H9 (cell line): ENCODE measurements at regions not wholly inside any gene's neighbourhood (a gene's known extent, or its start where the extent isn't known, plus 50 kb on each side); places are given as distances from the start of the nearest gene placed in this dataset.

Experiments
- DNase-seq: peaks from one replicate; pipeline ENCODE4 v3.0.0-alpha.2; 2017
- H2AFZ ChIP-seq: one replicate; pipeline ENCODE4 v1.6.1; 2013; ENCODE audit warnings: mild to moderate bottlenecking, low read length, control low read depth, moderate library complexity
- H2AK5ac ChIP-seq: 2 replicates; pipeline ENCODE4 v1.6.1; 2013; ENCODE audit warnings: low read length, control low read depth, mixed read lengths; ENCODE audit not compliant: insufficient read length
- H2BK120ac ChIP-seq: one replicate; pipeline ENCODE4 v1.6.1; 2013; ENCODE audit warnings: low read depth, mild to moderate bottlenecking, low read length, control low read depth, inconsistent platforms; ENCODE audit not compliant: poor library complexity, severe bottlenecking
- H2BK12ac ChIP-seq: 2 replicates; pipeline ENCODE4 v1.6.1; 2013; ENCODE audit warnings: low read length, control low read depth, mixed read lengths, low read depth; ENCODE audit not compliant: insufficient read length
- H2BK15ac ChIP-seq: 2 replicates; pipeline ENCODE4 v1.6.1; 2013; ENCODE audit warnings: low read depth, low read length, control low read depth
- H2BK20ac ChIP-seq: one replicate; pipeline ENCODE4 v1.6.1; 2013; ENCODE audit warnings: low read depth, mild to moderate bottlenecking, low read length, control low read depth, inconsistent platforms; ENCODE audit not compliant: poor library complexity, severe bottlenecking
- H2BK5ac ChIP-seq: 2 replicates; pipeline ENCODE4 v1.6.1; 2013; ENCODE audit warnings: low read length, control low read depth, mixed read lengths; ENCODE audit not compliant: insufficient read length
- H3K14ac ChIP-seq: 2 replicates; pipeline ENCODE4 v1.6.1; 2013; ENCODE audit warnings: low read length, control low read depth; ENCODE audit not compliant: insufficient read depth
- H3K18ac ChIP-seq: 2 replicates; pipeline ENCODE4 v1.6.1; 2013; ENCODE audit warnings: low read depth, mild to moderate bottlenecking, mixed read lengths, low read length, control low read depth; ENCODE audit not compliant: insufficient read length
- H3K23ac ChIP-seq: 2 replicates; pipeline ENCODE4 v1.6.1; 2013; ENCODE audit warnings: low read length, control low read depth, mixed read lengths, low read depth; ENCODE audit not compliant: insufficient read length
- H3K23me2 ChIP-seq: 2 replicates; pipeline ENCODE4 v1.6.1; 2013; ENCODE audit warnings: low read depth, mild to moderate bottlenecking, mixed read lengths, low read length, control low read depth; ENCODE audit not compliant: insufficient read length, poor library complexity, severe bottlenecking
- H3K27ac ChIP-seq: 2 replicates; pipeline ENCODE4 v1.5.1; 2013; ENCODE audit warnings: low read length, control low read depth, mixed read lengths, low read depth; ENCODE audit not compliant: insufficient read length
- H3K27me3 ChIP-seq: 2 replicates; pipeline ENCODE4 v1.6.1; 2013; ENCODE audit warnings: low read length, control low read depth, inconsistent platforms; ENCODE audit not compliant: insufficient read depth
- H3K4ac ChIP-seq: 2 replicates; pipeline ENCODE4 v1.6.1; 2013; ENCODE audit warnings: low read depth, mild to moderate bottlenecking, control low read depth, inconsistent platforms, low read length, moderate library complexity
- H3K4me1 ChIP-seq: 2 replicates; pipeline ENCODE4 v1.6.1; 2013; ENCODE audit warnings: low read length, control low read depth, inconsistent platforms; ENCODE audit not compliant: insufficient read depth
- H3K4me2 ChIP-seq: 2 replicates; pipeline ENCODE4 v1.6.1; 2013; ENCODE audit warnings: low read length, control low read depth, mixed read lengths; ENCODE audit not compliant: insufficient read length, insufficient read depth
- H3K56ac ChIP-seq: 2 replicates; pipeline ENCODE4 v1.6.1; 2013; ENCODE audit warnings: low read depth, mild to moderate bottlenecking, mixed read lengths, low read length, control low read depth; ENCODE audit not compliant: insufficient read length
- H3K79me1 ChIP-seq: 2 replicates; pipeline ENCODE4 v1.6.1; 2013; ENCODE audit warnings: low read depth, mild to moderate bottlenecking, moderate library complexity, low read length, control low read depth, inconsistent platforms; ENCODE audit not compliant: insufficient read depth, poor library complexity, severe bottlenecking
- H3K79me2 ChIP-seq: 2 replicates; pipeline ENCODE4 v1.6.1; 2013; ENCODE audit warnings: low read length, control low read depth, inconsistent platforms; ENCODE audit not compliant: insufficient read depth
- H3K9ac ChIP-seq: 2 replicates; pipeline ENCODE4 v1.6.1; 2013; ENCODE audit warnings: low read length, control low read depth, mixed read lengths; ENCODE audit not compliant: insufficient read length; ENCODE audit errors: extremely low read depth
- H3K9me3 ChIP-seq: one replicate; pipeline ENCODE4 v1.6.1; 2013; ENCODE audit warnings: low read depth, low read length, inconsistent platforms; ENCODE audit not compliant: control insufficient read depth
- H3T11ph ChIP-seq: one replicate; pipeline ENCODE4 v1.6.1; 2013; ENCODE audit warnings: mild to moderate bottlenecking, low read length, control low read depth, inconsistent platforms
- H4K20me1 ChIP-seq: one replicate; pipeline ENCODE4 v1.6.1; 2013; ENCODE audit not compliant: control insufficient read depth, insufficient read length, insufficient read depth
- H4K5ac ChIP-seq: 2 replicates; pipeline ENCODE4 v1.6.1; 2013; ENCODE audit warnings: low read depth, mild to moderate bottlenecking, mixed read lengths, low read length, control low read depth; ENCODE audit not compliant: insufficient read length
- H4K8ac ChIP-seq: replicated peaks from 2 replicates; pipeline ENCODE4 v1.6.1; 2013; ENCODE audit warnings: low read length, control low read depth, mixed read lengths, low read depth; ENCODE audit not compliant: insufficient read length
- H4K91ac ChIP-seq: 2 replicates; pipeline ENCODE4 v1.6.1; 2013; ENCODE audit warnings: low read depth, mild to moderate bottlenecking, moderate library complexity, mixed read lengths, low read length, control low read depth; ENCODE audit not compliant: insufficient read length
- H3K27ac Mint-ChIP-seq, 3 experiments: 2 replicates in 2 of 3; 3 replicates in 1 of 3; pipeline ENCODE4 v1.8.0; 2020 to 2021; ENCODE audit warnings: mixed read lengths in 3 of 3, mild to moderate bottlenecking in 1 of 3, moderate library complexity in 1 of 3
- H3K27me3 Mint-ChIP-seq: 2 replicates; pipeline ENCODE4 v1.8.0; 2021; ENCODE audit warnings: low read depth, mild to moderate bottlenecking, moderate library complexity, mixed read lengths
- H3K36me3 Mint-ChIP-seq, 3 experiments: 2 replicates in 2 of 3; 3 replicates in 1 of 3; pipeline ENCODE4 v1.8.0; 2020 to 2021; ENCODE audit warnings: low read depth in 3 of 3, mixed read lengths in 3 of 3; ENCODE audit not compliant: insufficient read depth in 1 of 3
- H3K4me1 Mint-ChIP-seq, 2 experiments: 2 replicates each; pipeline ENCODE4 v1.8.0; 2020; ENCODE audit warnings: mixed read lengths in 2 of 2
- H3K4me3 Mint-ChIP-seq, 2 experiments: 2 replicates in 1 of 2; 3 replicates in 1 of 2; pipeline ENCODE4 v1.8.0; 2020 to 2021; ENCODE audit warnings: mild to moderate bottlenecking in 2 of 2, mixed read lengths in 2 of 2, moderate library complexity in 1 of 2
- H3K9me3 Mint-ChIP-seq, 2 experiments: 2 replicates in 1 of 2; 3 replicates in 1 of 2; pipeline ENCODE4 v1.8.0; 2020; ENCODE audit warnings: mild to moderate bottlenecking in 2 of 2, mixed read lengths in 2 of 2, moderate library complexity in 1 of 2
- CTCF ChIP-seq: fragments of 200-600 bp; sonication (generic); conservative IDR thresholded peaks from 3 replicates; pipeline ENCODE4 v1.8.0; 2021; ENCODE audit warnings: antibody characterized with exemption, mild to moderate bottlenecking
- WGBS: extraction: QIAGEN DNeasy Blood & Tissue Kit; methylation state at CpG from one replicate; pipeline ENCODE4 v1.1.7; 2013; ENCODE audit warnings: missing lambda C conversion rate, low lambda C conversion rate, mixed read lengths; ENCODE audit not compliant: insufficient read length; ENCODE audit errors: extremely low coverage; 5-methylcytosine and 5-hydroxymethylcytosine counted together

- H4K20me1 ChIP-seq = no peaks in the 10 kb centered on the region
- no CpG with 5 or more reads among the region's 2 CpGs for WGBS
- peak; percentile 80 for TF ChIP-seq CTCF
- H3K56ac ChIP-seq = no peak overlapping the region
- Mint-ChIP-seq H3K27ac (no peak overlapping the region), H3K9me3 (no peaks in the 10 kb centered on the region), H3K4me1 (no peaks in the 10 kb centered on the region), H3K36me3 (no peaks in the 10 kb centered on the region), H3K4me3 (no peak overlapping the region), H3K27me3 (peaks cover 5% of the 10 kb centered on the region)
- H3K9me3 ChIP-seq = no peaks in the 10 kb centered on the region
- no peak overlapping the region for H4K91ac ChIP-seq
- no peaks in the 10 kb centered on the region for H3K79me1 ChIP-seq
- no peaks in the 10 kb centered on the region for H3K23me2 ChIP-seq
- no peak for DNase-seq
- no peaks in the 10 kb centered on the region for H3K27me3 ChIP-seq
- no peak overlapping the region for H3K4ac ChIP-seq
- no peak overlapping the region for H3K4me2 ChIP-seq
- H3K79me2 ChIP-seq = no peaks in the 10 kb centered on the region
- no peak overlapping the region for H3T11ph ChIP-seq
- no peak overlapping the region for H3K14ac ChIP-seq
- H2AFZ ChIP-seq = no peak overlapping the region
- H2BK120ac ChIP-seq = no peak overlapping the region
- no peaks in the 10 kb centered on the region for H3K4me1 ChIP-seq
- no peak overlapping the region for H2BK12ac ChIP-seq
- H3K27ac ChIP-seq = no peak overlapping the region
- H2BK15ac ChIP-seq = no peak overlapping the region
- no peak overlapping the region for H2AK5ac ChIP-seq
- no peak overlapping the region for H2BK20ac ChIP-seq
- H3K9ac ChIP-seq = no peak overlapping the region
- no peak overlapping the region for H3K18ac ChIP-seq
- H4K8ac ChIP-seq = no peak overlapping the region
- H3K23ac ChIP-seq = no peak overlapping the region
- H4K5ac ChIP-seq = no peak overlapping the region
- H2BK5ac ChIP-seq = no peak overlapping the region
Observed at GRCh38 chr13:78978381-78978998, 319.5 kb upstream of the OBI1 start.
